IPS-18a (cell line): ENCODE measurements at regions not wholly inside any gene's neighbourhood (a gene's known extent, or its start where the extent isn't known, plus 50 kb on each side); places are given as distances from the start of the nearest gene placed in this dataset.
"Not testable (repeated sequence)": the region's sequence is repeated elsewhere in the genome, so short reads cannot be mapped to it uniquely, and the experiment has no call there.

ENCODE experiments used
- H3K27ac ChIP-seq: one replicate; pipeline ENCODE4 v1.5.1; 2013; ENCODE audit warnings: low read length
- H3K27me3 ChIP-seq: one replicate; pipeline ENCODE4 v1.6.1; 2013; ENCODE audit warnings: mild to moderate bottlenecking, low read length; ENCODE audit not compliant: control insufficient read depth, insufficient read depth
- H3K36me3 ChIP-seq: one replicate; pipeline ENCODE4 v1.6.1; 2013; ENCODE audit warnings: low read depth, low read length; ENCODE audit not compliant: control insufficient read depth
- H3K4me1 ChIP-seq: one replicate; pipeline ENCODE4 v1.6.1; 2013; ENCODE audit warnings: low read depth, low read length; ENCODE audit not compliant: control insufficient read depth
- H3K4me3 ChIP-seq: one replicate; pipeline ENCODE4 v1.5.1; 2013; ENCODE audit warnings: low read length
- H3K9ac ChIP-seq: one replicate; pipeline ENCODE4 v1.6.1; 2013; ENCODE audit warnings: mild to moderate bottlenecking, low read length, moderate library complexity
- H3K9me3 ChIP-seq: one replicate; pipeline ENCODE4 v1.6.1; 2013; ENCODE audit warnings: low read depth, low read length; ENCODE audit not compliant: control insufficient read depth

GRCh38 chr1:203954788-203955552 is 93.6 kb downstream of the SNRPE start:
- Histone ChIP-seq H3K4me3 (no peak overlapping the region), H3K27me3 (no peaks in the 10 kb centered on the region), H3K9me3 (peaks cover 2% of the 10 kb centered on the region), H3K27ac (no peak overlapping the region), H3K36me3 (no peaks in the 10 kb centered on the region), H3K4me1 (no peaks in the 10 kb centered on the region), H3K9ac (no peak overlapping the region)

GRCh38 chr1:203968761-203969160 is 104.2 kb upstream of the SOX13 start:
- no peak overlapping the region for H3K4me3 ChIP-seq
- H3K36me3 ChIP-seq: no peaks in the 10 kb centered on the region
- no peak overlapping the region for H3K27ac ChIP-seq
- H3K4me1 ChIP-seq: no peaks in the 10 kb centered on the region
- H3K27me3 ChIP-seq: no peaks in the 10 kb centered on the region
- peaks cover 19% of the 10 kb centered on the region for H3K9me3 ChIP-seq
- H3K9ac ChIP-seq: no peak overlapping the region

GRCh38 chr1:203969846-203970245 is 103.1 kb upstream of the SOX13 start:
- Histone ChIP-seq H3K36me3 (no peaks in the 10 kb centered on the region), H3K9ac (no peak overlapping the region), H3K27ac (no peak overlapping the region), H3K4me3 (no peak overlapping the region), H3K4me1 (no peaks in the 10 kb centered on the region), H3K9me3 (peaks cover 21% of the 10 kb centered on the region), H3K27me3 (no peaks in the 10 kb centered on the region)

- H3K9me3 ChIP-seq: no peaks in the 10 kb centered on the region
Observed at GRCh38 chr1:203985044-203985443, 87.9 kb upstream of the SOX13 start.

GRCh38 chr1:203985676-203986075 is 87.2 kb upstream of the SOX13 start:
- no peaks in the 10 kb centered on the region for H3K27me3 ChIP-seq
- peak overlapping the region; percentile 7 for H3K9ac ChIP-seq
- no peaks in the 10 kb centered on the region for H3K9me3 ChIP-seq
- no peaks in the 10 kb centered on the region for H3K36me3 ChIP-seq
- H3K27ac ChIP-seq: peak overlapping the region; percentile 73
- H3K4me3 ChIP-seq: peak overlapping the region; percentile 28
- H3K4me1 ChIP-seq: peaks cover 19% of the 10 kb centered on the region

More at GRCh38 chr1:203985044-203985443, 87.9 kb upstream of the SOX13 start:
- no peaks in the 10 kb centered on the region for H3K27me3 ChIP-seq
- H3K4me1 ChIP-seq: peaks cover 19% of the 10 kb centered on the region
- peak overlapping the region; percentile 7 for H3K9ac ChIP-seq
- H3K27ac ChIP-seq: peak overlapping the region; percentile 73
- H3K4me3 ChIP-seq: peak overlapping the region; percentile 28
- H3K36me3 ChIP-seq: no peaks in the 10 kb centered on the region

GRCh38 chr1:203986887-203987461 is 85.9 kb upstream of the SOX13 start:
- peaks cover 19% of the 10 kb centered on the region for H3K4me1 ChIP-seq
- H3K27ac ChIP-seq: no peak overlapping the region
- H3K4me3 ChIP-seq: no peak overlapping the region
- no peak overlapping the region for H3K9ac ChIP-seq
- no peaks in the 10 kb centered on the region for H3K9me3 ChIP-seq
- H3K36me3 ChIP-seq: no peaks in the 10 kb centered on the region
- no peaks in the 10 kb centered on the region for H3K27me3 ChIP-seq

- Histone ChIP-seq H3K27ac (no peak overlapping the region), H3K4me1 (peaks cover 26% of the 10 kb centered on the region), H3K36me3 (no peaks in the 10 kb centered on the region), H3K9me3 (no peaks in the 10 kb centered on the region), H3K4me3 (no peak overlapping the region), H3K27me3 (no peaks in the 10 kb centered on the region), H3K9ac (no peak overlapping the region)
Observed at GRCh38 chr1:203990118-203990517, 82.8 kb upstream of the SOX13 start.

GRCh38 chr1:203992440-203992839 is 80.5 kb upstream of the SOX13 start:
- no peak overlapping the region for H3K4me3 ChIP-seq
- peaks cover 40% of the 10 kb centered on the region for H3K4me1 ChIP-seq
- no peak overlapping the region for H3K9ac ChIP-seq
- H3K9me3 ChIP-seq: no peaks in the 10 kb centered on the region
- H3K36me3 ChIP-seq: no peaks in the 10 kb centered on the region
- H3K27me3 ChIP-seq: no peaks in the 10 kb centered on the region
- no peak overlapping the region for H3K27ac ChIP-seq

- no peak overlapping the region for H3K27ac ChIP-seq
- no peak overlapping the region for H3K9ac ChIP-seq
- no peaks in the 10 kb centered on the region for H3K27me3 ChIP-seq
- no peaks in the 10 kb centered on the region for H3K36me3 ChIP-seq
- H3K4me1 ChIP-seq: peaks cover 38% of the 10 kb centered on the region
- no peaks in the 10 kb centered on the region for H3K9me3 ChIP-seq
- H3K4me3 ChIP-seq: no peak overlapping the region
Observed at GRCh38 chr1:203993256-203993655, 79.7 kb upstream of the SOX13 start.

GRCh38 chr1:203995228-203995627 is 77.7 kb upstream of the SOX13 start:
- H3K9ac ChIP-seq: peak overlapping the region; percentile 6
- H3K4me1 ChIP-seq: peaks cover 42% of the 10 kb centered on the region
- H3K9me3 ChIP-seq: no peaks in the 10 kb centered on the region
- no peaks in the 10 kb centered on the region for H3K27me3 ChIP-seq
- no peak overlapping the region for H3K27ac ChIP-seq
- H3K36me3 ChIP-seq: no peaks in the 10 kb centered on the region
- H3K4me3 ChIP-seq: no peak overlapping the region

GRCh38 chr1:203996126-203996525 is 76.8 kb upstream of the SOX13 start:
- no peaks in the 10 kb centered on the region for H3K9me3 ChIP-seq
- peaks cover 42% of the 10 kb centered on the region for H3K4me1 ChIP-seq
- H3K4me3 ChIP-seq: no peak overlapping the region
- H3K36me3 ChIP-seq: no peaks in the 10 kb centered on the region
- no peak overlapping the region for H3K9ac ChIP-seq
- H3K27me3 ChIP-seq: no peaks in the 10 kb centered on the region
- H3K27ac ChIP-seq: peak overlapping the region; percentile 35

GRCh38 chr1:203998571-203998970 is 74.3 kb upstream of the SOX13 start:
- not testable (repeated sequence) for H3K27me3 ChIP-seq, H3K4me3 ChIP-seq, H3K9me3 ChIP-seq, H3K36me3 ChIP-seq, H3K9ac ChIP-seq, H3K27ac ChIP-seq
- H3K4me1 ChIP-seq: peaks cover 45% of the 10 kb centered on the region
